Keratinocyte (primary cell): ENCODE measurements at regions not wholly inside any gene's neighbourhood (a gene's known extent, or its start where the extent isn't known, plus 50 kb on each side); places are given as distances from the start of the nearest gene placed in this dataset.

Experiments used
- DNase-seq: peaks from one replicate; pipeline ENCODE4 v3.0.0-alpha.2; 2011; ENCODE audit warnings: low read depth, missing footprints, low spot score
- FAIRE-seq: peaks from 2 replicates; lab custom pipeline; 2011; peaks lifted over from hg19 to GRCh38; lab: Jason Lieb, UNC
- H2AFZ ChIP-seq: 2 replicates; pipeline ENCODE4 v1.6.0; 2012; ENCODE audit warnings: low read length, control low read depth, inconsistent platforms; ENCODE audit not compliant: control insufficient read depth
- H3K27ac ChIP-seq: 2 replicates; pipeline ENCODE4 v1.5.1; 2011; ENCODE audit warnings: low read length; ENCODE audit not compliant: control insufficient read depth, insufficient read depth
- H3K27me3 ChIP-seq: 3 replicates; pipeline ENCODE4 v1.6.0; 2011; ENCODE audit warnings: low read length; ENCODE audit not compliant: control insufficient read depth, insufficient read depth; ENCODE audit errors: extremely low read depth
- H3K36me3 ChIP-seq, 2 experiments: 2 replicates in 1 of 2; 3 replicates in 1 of 2; pipeline ENCODE4 v1.5.1; 2011; ENCODE audit warnings: low read length in 2 of 2, mild to moderate bottlenecking in 1 of 2; ENCODE audit not compliant: control insufficient read depth in 2 of 2, insufficient read depth in 2 of 2; ENCODE audit errors: extremely low read depth in 1 of 2
- H3K4me1 ChIP-seq: 3 replicates; pipeline ENCODE4 v1.5.1; 2011; ENCODE audit warnings: low read length; ENCODE audit not compliant: control insufficient read depth, insufficient read depth; ENCODE audit errors: extremely low read depth
- H3K4me2 ChIP-seq: 3 replicates; pipeline ENCODE4 v1.6.0; 2011; ENCODE audit warnings: low read depth, low read length; ENCODE audit not compliant: control insufficient read depth, insufficient read depth; ENCODE audit errors: extremely low read depth
- H3K4me3 ChIP-seq, 3 experiments: fragments of 200-600 bp in 1 of 3; sonication (generic) in 1 of 3; 2 replicates in 2 of 3; 3 replicates in 1 of 3; pipeline ENCODE4 v1.5.1; 2011 to 2016; ENCODE audit warnings: low read length in 3 of 3, mild to moderate bottlenecking in 3 of 3, control low read depth in 2 of 3, inconsistent platforms in 1 of 3, low read depth in 1 of 3, mixed read lengths in 1 of 3, mixed run types in 1 of 3, moderate library complexity in 1 of 3; ENCODE audit not compliant: control insufficient read depth in 2 of 3, insufficient read depth in 2 of 3; ENCODE audit errors: extremely low read depth in 1 of 3
- H3K79me2 ChIP-seq: 2 replicates; pipeline ENCODE4 v1.6.0; 2012; ENCODE audit warnings: low read length; ENCODE audit not compliant: control insufficient read depth, insufficient read depth
- H3K9ac ChIP-seq: 3 replicates; pipeline ENCODE4 v1.6.0; 2011; ENCODE audit warnings: low read length; ENCODE audit not compliant: control insufficient read depth, insufficient read depth; ENCODE audit errors: extremely low read depth
- H3K9me1 ChIP-seq: 3 replicates; pipeline ENCODE4 v1.6.0; 2011; ENCODE audit warnings: low read length; ENCODE audit not compliant: control insufficient read depth, insufficient read depth; ENCODE audit errors: extremely low read depth
- H3K9me3 ChIP-seq: 2 replicates; pipeline ENCODE4 v1.5.1; 2012; ENCODE audit warnings: low read depth, low read length; ENCODE audit not compliant: control insufficient read depth
- H4K20me1 ChIP-seq: 3 replicates; pipeline ENCODE4 v1.6.0; 2011; ENCODE audit warnings: low read length; ENCODE audit not compliant: control insufficient read depth, insufficient read depth; ENCODE audit errors: extremely low read depth
- EZH2 ChIP-seq: IDR thresholded peaks from one replicate; pipeline ENCODE4 v1.6.1; 2012; ENCODE audit warnings: inconsistent platforms, mild to moderate bottlenecking, low read length, moderate library complexity
- dilution Hi-C: fragments of 300-500 bp; cut with MboI; formaldehyde crosslinking; loops from one replicate; pipeline ENCODE4 v1.7.0; 2020; ENCODE audit warnings: low sequenced_read_pairs; ENCODE audit not compliant: extremely low pct_ligation_motif_present
- TF ChIP-seq, protein P1 (sequence below), 3 experiments: IDR thresholded peaks in 1 of 3; conservative IDR thresholded peaks in 1 of 3; optimal IDR thresholded peaks in 1 of 3; 2 replicates in 2 of 3; 3 replicates in 1 of 3; pipeline versions ENCODE3 to v1.5.1; 2011; ENCODE audit warnings: low read length in 3 of 3, mild to moderate bottlenecking in 3 of 3, moderate library complexity in 2 of 3, control low read depth in 1 of 3, inconsistent platforms in 1 of 3; ENCODE audit not compliant: insufficient read depth in 2 of 3; ENCODE audit errors: extremely low read depth in 1 of 3

DNA sequence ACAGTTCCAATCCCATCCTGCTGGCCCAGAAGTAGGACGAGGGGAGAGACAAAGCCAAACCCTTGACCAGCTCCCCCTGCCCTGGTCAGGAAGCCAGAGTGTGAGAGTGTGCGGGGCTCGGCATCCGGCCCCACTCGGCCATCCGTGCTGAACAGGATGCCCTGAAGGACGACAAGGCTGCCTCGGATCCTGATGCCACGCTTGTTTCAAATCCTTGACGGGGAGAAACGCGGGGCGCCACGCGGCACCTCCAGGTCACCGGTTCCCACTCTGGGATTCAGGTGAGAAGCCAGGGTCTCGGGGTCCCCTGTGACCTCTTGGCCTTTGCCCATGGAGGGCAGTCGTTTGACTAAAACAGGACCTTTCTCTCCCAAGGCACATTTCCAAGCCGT, 167.8 kb downstream of the BRD1 start:
- H3K9me1 ChIP-seq, result no peaks in the 10 kb centered on the region
- no peaks in the 10 kb centered on the region for H4K20me1 ChIP-seq
- H3K27ac ChIP-seq, result no peak overlapping the region
- no peak for FAIRE-seq
- H3K27me3 ChIP-seq, result no peaks in the 10 kb centered on the region
- no peaks in the 10 kb centered on the region for H3K79me2 ChIP-seq
- H3K9ac ChIP-seq, result no peak overlapping the region
- no peak for DNase-seq
- no peak overlapping the region for H3K4me3 ChIP-seq
- TF ChIP-seq, protein P1, sequence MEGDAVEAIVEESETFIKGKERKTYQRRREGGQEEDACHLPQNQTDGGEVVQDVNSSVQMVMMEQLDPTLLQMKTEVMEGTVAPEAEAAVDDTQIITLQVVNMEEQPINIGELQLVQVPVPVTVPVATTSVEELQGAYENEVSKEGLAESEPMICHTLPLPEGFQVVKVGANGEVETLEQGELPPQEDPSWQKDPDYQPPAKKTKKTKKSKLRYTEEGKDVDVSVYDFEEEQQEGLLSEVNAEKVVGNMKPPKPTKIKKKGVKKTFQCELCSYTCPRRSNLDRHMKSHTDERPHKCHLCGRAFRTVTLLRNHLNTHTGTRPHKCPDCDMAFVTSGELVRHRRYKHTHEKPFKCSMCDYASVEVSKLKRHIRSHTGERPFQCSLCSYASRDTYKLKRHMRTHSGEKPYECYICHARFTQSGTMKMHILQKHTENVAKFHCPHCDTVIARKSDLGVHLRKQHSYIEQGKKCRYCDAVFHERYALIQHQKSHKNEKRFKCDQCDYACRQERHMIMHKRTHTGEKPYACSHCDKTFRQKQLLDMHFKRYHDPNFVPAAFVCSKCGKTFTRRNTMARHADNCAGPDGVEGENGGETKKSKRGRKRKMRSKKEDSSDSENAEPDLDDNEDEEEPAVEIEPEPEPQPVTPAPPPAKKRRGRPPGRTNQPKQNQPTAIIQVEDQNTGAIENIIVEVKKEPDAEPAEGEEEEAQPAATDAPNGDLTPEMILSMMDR (optimal IDR thresholded peaks at IDR 0.05 in 1 of 3, IDR thresholded peaks at IDR 0.05 in 1 of 3, conservative IDR thresholded peaks at IDR 0.05 in 1 of 3; ENCODE audit: extremely low read depth in 1 of 3, insufficient read depth in 2 of 3, low read length in 3 of 3), result no peak
- no peak for TF ChIP-seq EZH2
- peaks cover 7% of the 10 kb centered on the region for H3K9me3 ChIP-seq
- H3K4me1 ChIP-seq, result no peaks in the 10 kb centered on the region
- no peaks in the 10 kb centered on the region for H3K36me3 ChIP-seq
- H2AFZ ChIP-seq, result no peak overlapping the region
- no peak overlapping the region for H3K4me2 ChIP-seq
- dilution Hi-C loops, result no loop called here

DNA sequence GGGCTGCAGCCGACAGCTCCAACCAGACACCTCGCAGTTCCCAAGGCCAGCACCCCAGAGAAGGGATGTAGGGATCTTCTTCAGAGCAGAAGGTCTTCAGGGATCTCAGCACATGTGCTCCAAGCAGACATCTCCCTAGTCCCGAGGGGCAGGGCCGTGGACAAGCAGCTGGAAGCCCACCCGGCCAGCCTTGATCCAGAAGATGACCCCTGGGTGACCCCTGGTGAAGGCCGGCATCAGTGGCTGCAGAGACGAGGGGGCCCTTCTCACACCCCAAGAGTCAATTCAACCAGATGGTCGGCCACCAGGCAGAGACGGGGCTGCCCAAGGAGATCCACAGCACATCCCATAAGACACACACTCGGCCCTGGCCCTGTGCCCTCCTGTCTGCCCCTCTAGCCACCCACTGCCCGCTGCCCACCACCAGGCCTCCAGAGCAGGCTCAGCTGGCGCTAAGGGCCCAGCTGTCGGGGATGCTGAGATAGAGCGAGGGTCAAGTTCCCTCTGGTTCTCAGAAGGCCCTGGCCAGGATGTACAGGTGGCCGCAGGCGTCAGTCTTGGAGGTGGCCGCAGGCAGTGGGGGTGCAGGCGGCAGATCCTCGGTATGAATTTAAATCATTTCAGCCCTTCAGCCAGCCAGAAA, 168.3 kb downstream of the BRD1 start:
- TF ChIP-seq, protein P1 (optimal IDR thresholded peaks at IDR 0.05 in 1 of 3, IDR thresholded peaks at IDR 0.05 in 1 of 3, conservative IDR thresholded peaks at IDR 0.05 in 1 of 3; ENCODE audit: extremely low read depth in 1 of 3, insufficient read depth in 2 of 3, low read length in 3 of 3), result no peak
- no peak for TF ChIP-seq EZH2
- Histone ChIP-seq H4K20me1 (no peaks in the 10 kb centered on the region), H2AFZ (no peak overlapping the region), H3K27ac (no peak overlapping the region), H3K9me1 (no peaks in the 10 kb centered on the region), H3K79me2 (no peaks in the 10 kb centered on the region), H3K9me3 (peaks cover 7% of the 10 kb centered on the region), H3K4me1 (no peaks in the 10 kb centered on the region), H3K4me2 (no peak overlapping the region), H3K27me3 (no peaks in the 10 kb centered on the region), H3K36me3 (no peaks in the 10 kb centered on the region), H3K4me3 (no peak overlapping the region), H3K9ac (no peak overlapping the region)
- no peak for FAIRE-seq
- dilution Hi-C loops, result no loop called here
- DNase-seq, result no peak
